GM21619 (cell line): ENCODE measurements at regions not wholly inside any gene's neighbourhood (a gene's known extent, or its start where the extent isn't known, plus 50 kb on each side); places are given as distances from the start of the nearest gene placed in this dataset.

Experiments
- ATAC-seq: cut with Tn5 transposase; IDR thresholded peaks from one replicate; pipeline ENCODE4 v1.9.1; 2021; ENCODE audit not compliant: unreplicated experiment

DNA sequence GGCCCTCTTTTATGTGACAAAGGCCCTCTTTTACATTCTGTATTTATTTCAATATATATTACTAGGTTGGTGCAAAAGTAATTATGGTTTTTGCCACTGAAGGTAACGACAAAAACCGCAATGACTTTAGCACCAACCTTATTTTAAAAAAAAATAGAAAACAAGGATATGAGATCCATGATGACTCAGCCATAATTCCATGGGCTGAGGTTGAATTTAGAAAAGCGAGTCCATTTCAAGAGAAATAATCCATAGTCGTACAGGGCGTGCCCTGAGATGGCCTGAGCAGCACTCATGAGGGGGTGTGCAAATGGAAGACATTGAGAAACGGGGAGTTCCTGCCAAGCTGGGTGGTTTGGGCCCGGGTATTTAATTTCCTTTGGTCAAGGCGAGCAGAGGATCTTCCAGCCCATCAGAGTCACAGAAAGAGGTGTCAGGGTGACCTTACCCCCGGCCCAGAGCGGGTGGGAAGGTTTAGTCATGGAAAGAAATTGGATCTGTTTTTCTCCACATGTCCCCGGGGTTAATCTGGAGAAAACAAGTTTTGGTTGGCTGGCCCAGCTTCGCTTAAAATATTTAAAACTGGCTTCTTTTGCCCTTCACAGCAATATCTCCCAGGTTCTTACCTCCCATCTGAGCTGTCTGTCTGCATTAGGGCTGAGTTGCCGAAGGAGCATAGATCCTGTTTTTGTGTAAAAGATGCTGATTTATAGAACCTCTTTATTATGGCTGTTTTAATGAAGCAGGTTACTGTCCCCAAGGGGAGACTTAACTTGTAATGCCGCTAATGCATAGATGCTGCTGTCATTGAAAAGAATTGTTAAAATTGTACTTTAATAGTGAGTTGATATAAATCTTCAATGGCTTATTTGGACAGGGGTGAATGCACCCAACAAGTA is 255.6 kb downstream of the PREX1 start:
- ATAC-seq: no peak

DNA sequence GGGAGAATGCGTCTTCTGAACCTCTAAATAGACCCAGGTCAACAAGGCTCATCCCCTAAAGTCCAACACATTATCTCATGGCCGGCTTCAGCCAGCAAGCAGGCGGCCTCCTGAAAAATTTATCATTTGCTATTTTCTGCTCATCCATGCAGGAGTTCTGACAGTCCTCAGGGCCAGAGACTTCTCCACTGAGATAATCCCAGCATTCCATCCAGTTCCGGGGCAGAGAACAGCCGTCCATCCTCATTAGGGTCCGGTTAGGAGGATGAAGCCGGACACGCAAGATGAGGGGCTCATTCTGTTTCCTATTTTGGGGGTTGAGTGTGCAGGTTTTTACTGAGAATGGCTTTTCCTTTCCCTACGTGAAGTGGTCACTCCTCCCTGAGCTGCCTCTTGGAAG is 258.1 kb downstream of the PREX1 start:
- ATAC-seq: no peak

DNA sequence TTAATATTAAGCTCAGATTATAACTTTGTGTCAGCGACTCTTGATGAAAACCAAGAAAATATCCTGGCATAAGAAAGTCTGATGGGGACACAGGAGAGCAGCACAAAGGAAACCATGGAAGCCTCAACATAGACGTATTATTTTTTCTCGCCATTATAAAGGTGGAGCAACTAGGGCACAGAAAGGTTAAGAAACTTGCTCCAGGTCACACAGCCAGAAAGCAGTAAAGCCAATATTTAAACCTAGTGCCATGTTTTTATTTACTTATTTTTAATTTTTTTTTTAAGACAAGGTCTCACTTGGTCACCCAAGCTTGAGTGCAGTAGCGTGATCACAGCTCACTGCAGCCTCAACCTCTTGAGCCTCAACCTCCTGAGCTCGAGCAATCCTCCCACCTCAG is 259.3 kb downstream of the PREX1 start:
- ATAC-seq: no peak

- no peak for ATAC-seq
Observed at GRCh38 chr20:48567145-48567544, 260.7 kb downstream of the PREX1 start.

GRCh38 chr20:48564982-48565539 is 262.7 kb downstream of the PREX1 start:
- ATAC-seq: no peak

DNA sequence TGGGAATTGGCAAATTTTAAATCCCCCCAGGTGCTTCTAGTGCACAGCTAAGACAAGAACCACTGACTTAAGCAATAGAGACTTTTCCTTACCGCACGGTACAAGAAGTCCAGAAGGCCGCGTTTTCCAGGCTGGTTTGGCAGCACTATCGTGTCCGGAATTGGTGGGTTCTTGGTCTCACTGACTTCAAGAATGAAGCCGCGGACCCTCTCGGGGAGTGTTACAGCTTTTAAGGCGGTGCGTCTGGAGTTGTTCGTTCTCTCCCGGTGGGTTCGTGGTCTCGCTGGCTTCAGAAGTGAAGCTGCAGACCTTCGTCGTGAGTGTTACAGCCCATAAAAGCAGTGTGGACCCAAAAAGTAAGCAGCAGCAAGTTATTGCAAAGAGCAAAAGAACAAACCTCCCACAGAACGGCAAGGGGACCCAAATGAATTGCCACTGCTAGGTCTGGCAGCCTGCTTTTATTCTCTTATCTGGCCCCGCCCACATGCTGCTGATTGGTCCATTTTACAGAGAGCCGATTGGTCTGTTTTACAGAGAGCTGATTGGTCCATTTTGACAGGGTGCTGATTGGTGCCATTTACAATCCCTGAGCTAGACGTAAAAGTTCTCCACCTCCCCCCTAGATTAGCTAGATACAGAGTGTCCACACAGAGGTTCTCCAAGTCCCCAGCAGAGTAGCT is 264.5 kb downstream of the PREX1 start:
- no peak for ATAC-seq

DNA sequence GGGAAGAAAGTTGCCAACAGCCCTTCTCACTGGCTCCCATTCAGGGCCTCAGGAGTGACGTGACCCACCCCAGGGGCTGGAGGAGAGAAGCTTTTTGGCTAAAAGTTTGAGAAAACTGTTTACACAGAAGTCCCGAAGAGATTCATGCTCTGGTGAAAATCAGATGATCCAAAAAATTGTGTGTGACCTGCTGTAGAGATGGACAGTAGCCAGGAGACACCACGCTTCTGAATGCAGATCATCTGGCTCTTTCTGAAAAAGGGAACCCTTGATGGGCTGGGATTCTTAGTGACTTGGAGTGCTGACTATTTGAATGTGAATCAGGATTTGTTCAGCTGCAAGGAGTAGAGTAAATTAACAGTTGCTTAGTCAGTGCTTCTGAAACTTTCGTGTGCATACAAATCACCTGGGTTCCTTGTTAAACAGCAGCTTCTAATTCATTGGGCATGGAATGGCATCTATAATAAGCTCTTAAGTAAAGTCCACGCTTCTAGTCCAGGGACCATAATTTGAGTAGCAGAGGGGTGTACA is 265.1 kb downstream of the PREX1 start:
- ATAC-seq: no peak

DNA sequence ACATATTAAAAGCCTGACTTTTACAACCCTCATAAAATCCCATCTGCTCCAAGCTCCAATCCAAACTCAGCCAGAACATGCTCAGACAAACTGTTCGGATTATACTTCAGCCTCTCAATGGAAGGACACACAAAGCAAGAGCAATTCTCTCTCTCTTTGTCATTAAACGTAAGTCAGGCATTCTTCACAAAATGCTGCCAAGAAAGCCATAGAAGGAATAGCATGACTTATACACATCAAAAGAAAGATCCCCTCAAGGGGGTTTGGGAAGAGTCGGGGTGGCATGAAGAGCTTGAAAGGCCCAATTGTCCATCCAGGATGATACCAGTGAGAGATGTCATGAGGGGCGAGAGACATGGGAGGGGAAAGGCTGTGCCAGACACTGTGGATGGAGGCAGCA is 268.9 kb downstream of the PREX1 start:
- no peak for ATAC-seq

DNA sequence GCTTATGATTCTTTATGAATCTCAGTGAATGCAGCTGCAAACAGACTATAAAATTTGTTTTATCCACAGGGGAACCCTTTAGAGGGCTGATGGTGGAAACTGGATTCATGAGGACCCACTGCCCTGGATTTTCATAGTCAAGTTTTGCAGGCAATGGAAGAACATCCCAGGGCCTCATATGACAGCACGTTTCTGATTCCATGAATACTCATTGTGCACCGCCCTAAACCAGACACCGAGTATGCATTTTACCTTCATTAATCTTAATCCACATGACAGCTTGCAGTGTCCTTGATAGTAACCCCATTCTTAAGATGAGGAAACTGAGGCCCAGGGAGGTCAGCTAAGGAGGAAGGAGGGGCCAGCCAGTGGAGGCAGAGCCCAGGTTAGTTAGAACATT is 270.4 kb downstream of the PREX1 start:
- ATAC-seq: no peak

DNA sequence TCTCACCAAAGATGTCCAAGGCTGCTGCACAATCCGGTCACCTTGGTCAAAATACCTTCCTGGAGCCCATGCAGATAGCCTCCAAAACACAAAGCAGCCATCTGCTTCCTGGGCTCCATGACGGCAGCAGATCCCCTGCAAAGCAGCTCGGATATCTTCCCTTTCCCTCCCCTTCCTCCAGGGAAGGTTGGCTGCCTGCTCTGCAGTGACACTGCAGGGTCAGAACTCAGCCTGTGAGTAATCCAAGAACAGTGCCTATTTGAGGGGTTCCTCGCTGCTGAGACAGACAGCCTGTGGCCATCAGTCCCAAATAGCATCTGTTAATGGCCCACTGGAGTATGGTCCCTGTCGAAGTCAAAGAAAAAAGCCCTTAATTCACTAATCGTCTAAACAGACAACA is 270.8 kb downstream of the PREX1 start:
- ATAC-seq: no peak

- ATAC-seq: no peak
Observed at GRCh38 chr20:48552550-48552949, 275.2 kb downstream of the PREX1 start.

- ATAC-seq: no peak
Observed at GRCh38 chr20:48550814-48551213, 277.0 kb downstream of the PREX1 start.

DNA sequence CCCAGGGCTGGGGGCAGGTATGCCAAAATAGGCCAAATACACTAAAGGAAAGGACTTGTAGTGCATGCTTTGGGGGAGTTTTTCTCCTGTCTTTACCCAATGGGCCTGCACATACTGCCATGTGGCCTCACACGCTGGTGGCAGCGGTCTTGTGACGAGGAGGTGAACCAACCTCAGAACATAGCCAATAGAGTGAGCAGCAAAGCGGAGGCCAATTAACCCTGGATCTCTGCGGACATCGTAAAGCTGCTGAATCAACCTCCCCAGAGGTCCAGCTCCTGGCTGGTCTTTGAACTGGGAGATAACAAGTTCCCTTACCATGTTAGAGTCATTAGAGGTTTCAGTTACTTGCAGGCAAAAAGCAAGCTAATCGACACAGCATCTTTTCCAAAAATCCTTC is 280.1 kb downstream of the PREX1 start:
- no peak for ATAC-seq

- ATAC-seq: no peak
Observed at GRCh38 chr20:48544402-48545339, 283.1 kb downstream of the PREX1 start.

DNA sequence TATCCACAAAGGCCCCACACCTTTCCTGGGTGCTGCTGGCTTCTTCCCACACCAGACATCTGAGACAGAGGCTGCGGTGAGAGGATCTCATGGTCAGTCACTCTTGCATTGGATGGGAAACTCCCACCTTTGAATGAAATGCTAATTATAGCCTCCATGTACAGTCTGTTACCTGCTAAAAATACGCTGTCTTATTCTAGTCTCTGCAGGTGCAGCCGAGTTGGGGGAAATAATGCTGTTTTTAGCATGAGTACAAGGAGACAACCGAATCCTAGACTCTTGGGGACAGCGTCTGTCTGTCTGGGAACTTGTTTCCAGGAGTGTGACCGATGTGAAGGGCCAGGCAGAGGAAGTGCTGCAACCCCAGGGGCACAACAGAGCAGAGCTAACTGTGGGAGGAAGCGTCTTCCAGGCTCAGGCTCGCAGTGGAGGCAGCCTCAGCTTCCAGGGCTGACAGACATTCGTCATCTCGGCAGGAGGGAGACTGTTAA is 286.2 kb downstream of the PREX1 start:
- no peak for ATAC-seq

DNA sequence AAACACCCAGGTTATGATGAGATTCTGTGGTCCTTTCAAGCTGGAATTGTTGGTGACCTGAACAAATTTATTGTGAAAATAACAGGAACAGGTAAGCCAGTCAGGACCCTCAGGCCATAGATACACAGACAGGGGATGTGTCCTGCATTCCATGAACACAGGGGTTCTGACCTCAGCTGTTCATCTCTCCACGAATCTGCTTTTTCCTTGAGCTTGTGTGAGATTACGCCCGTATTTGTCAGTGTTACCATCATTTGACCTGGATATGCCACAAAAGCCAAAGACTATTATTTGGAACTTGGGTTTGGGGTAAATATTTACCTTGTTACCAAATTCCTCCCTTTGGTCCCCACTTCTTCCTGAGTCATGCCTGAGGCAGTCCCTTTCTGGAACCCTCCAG is 288.9 kb downstream of the PREX1 start:
- ATAC-seq: no peak

DNA sequence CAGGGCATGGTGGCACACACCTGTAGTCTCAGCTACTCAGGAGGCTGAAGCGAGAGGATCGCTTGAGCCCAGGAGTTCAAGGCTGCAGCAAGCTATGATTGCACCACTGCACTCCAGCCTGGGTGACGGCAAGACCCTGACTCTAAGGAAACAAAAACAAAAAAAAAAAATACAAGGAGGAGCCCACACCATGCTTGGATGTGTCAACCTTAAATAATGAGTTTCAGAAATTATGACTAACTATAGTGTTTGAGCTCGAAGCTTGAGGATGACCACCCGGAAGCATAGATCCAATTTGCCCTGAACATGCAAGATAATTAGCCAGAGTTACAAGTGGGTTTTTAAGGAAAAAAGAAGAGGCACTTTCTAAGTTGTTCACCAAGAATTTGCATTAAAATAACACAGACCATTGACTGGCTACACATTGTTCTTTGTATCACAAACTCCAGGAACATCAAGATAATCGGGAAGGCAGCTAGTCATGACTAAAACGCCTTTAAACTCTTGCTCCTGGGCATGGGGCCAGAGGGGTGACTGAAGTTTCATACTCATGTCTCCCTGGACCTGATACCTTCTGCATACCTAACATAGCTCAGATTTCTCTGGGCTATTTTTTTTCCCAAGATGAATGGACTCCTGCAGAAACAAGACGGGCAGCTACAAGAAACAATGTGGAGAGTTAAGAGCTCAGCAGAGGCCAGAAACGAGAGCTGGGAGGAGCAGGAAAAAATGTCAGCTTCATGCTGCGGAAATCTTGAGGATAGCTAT is 289.6 kb downstream of the PREX1 start:
- ATAC-seq: no peak

DNA sequence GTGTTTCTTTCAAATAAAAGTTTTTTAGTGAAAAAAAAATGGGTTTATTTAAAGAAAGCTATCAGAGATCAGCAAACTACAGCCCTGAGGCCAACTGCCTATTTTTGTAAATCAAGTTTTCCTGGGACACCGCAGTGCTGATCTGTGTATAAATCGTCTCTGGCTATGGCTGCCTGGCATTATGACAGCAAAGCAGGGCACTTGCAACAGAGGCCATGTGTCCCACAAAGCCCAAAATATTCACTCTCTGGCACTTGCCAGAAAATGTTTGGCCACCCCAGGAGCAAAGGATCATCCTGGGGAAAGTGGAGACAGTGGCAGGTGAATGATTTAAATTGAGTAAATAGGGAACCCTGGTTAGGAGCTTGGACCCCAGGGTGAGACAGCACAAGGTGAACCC is 291.6 kb downstream of the PREX1 start:
- no peak for ATAC-seq

- no peak for ATAC-seq
Observed at GRCh38 chr20:48535556-48535955, 292.2 kb downstream of the PREX1 start.

DNA sequence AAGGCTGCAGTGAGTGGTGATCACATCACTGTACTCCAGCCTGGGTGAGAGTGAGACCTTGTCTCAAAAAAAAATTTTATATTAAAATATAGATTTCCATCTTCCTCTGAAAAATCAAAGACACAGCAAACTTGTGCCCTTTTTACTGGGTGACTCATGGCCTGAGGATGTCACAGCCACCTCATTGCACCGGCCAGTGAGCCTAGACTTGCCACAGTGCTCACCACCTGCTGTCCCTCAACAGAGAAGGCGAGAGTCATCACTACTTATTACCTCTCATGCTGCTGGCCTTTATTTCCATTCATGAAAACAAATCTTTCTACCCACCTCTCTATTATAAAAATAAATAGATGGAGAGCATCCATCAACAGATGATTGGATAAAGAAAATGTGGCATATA is 295.8 kb downstream of the PREX1 start:
- ATAC-seq: no peak
